Endothelial cell of umbilical vein (primary cell): ENCODE measurements at regions not wholly inside any gene's neighbourhood (a gene's known extent, or its start where the extent isn't known, plus 50 kb on each side); places are given as distances from the start of the nearest gene placed in this dataset.

Experiments used
- BruUV-seq: library from RNA; stranded (reverse); fragments of 400-500 nt; replicated peaks from 2 replicates; lab custom pipeline; 2021; lab: Mats Ljungman, UMichigan
- CTCF ChIA-PET: fragments of 300-600, 350-600 bp; sonication (Branson Sonifier 250); formaldehyde crosslinking; loops from one replicate; lab custom pipeline; 2021; ENCODE audit warnings: antibody characterized with exemption, inconsistent platforms; lab: Charles Lee
- POLR2A ChIA-PET: fragments of 300-600, 350-600 bp; sonication (Branson Sonifier 250); formaldehyde crosslinking; loops from one replicate; lab custom pipeline; 2021; ENCODE audit warnings: antibody characterized with exemption, inconsistent platforms; lab: Charles Lee
- DNase-seq: peaks from one replicate; pipeline ENCODE4 v3.0.0-alpha.2; 2011; ENCODE audit warnings: low read depth, low spot score
- FAIRE-seq: peaks from 2 replicates; lab custom pipeline; 2011; peaks lifted over from hg19 to GRCh38; lab: Jason Lieb, UNC
- H2AFZ ChIP-seq: 2 replicates; pipeline ENCODE4 v1.6.0; 2012; ENCODE audit warnings: low read depth, low read length, control low read depth, inconsistent platforms
- H3K27ac ChIP-seq: 2 replicates; pipeline ENCODE4 v1.5.1; 2011; ENCODE audit warnings: low read depth, mild to moderate bottlenecking, control low read depth, low read length, moderate library complexity; ENCODE audit not compliant: insufficient read depth
- H3K27me3 ChIP-seq, 2 experiments: 2 replicates each; pipeline versions ENCODE4 v1.6.0 to v1.6.1; 2011; ENCODE audit warnings: low read length in 2 of 2, mixed read lengths in 1 of 2; ENCODE audit not compliant: control insufficient read depth in 2 of 2, insufficient read depth in 2 of 2
- H3K36me3 ChIP-seq, 2 experiments: 2 replicates in 1 of 2; 3 replicates in 1 of 2; pipeline ENCODE4 v1.5.1; 2011; ENCODE audit warnings: low read length in 2 of 2, mild to moderate bottlenecking in 1 of 2, moderate library complexity in 1 of 2; ENCODE audit not compliant: control insufficient read depth in 2 of 2, insufficient read depth in 2 of 2; ENCODE audit errors: extremely low read depth in 1 of 2
- H3K4me1 ChIP-seq: 3 replicates; pipeline ENCODE4 v1.5.1; 2011; ENCODE audit warnings: mild to moderate bottlenecking, low read length; ENCODE audit not compliant: control insufficient read depth, insufficient read depth; ENCODE audit errors: extremely low read depth
- H3K4me2 ChIP-seq: 2 replicates; pipeline ENCODE4 v1.6.1; 2011; ENCODE audit warnings: low read length, control low read depth, mixed read lengths; ENCODE audit not compliant: insufficient read depth
- H3K4me3 ChIP-seq, 3 experiments: fragments of 200-600 bp in 1 of 3; sonication (generic), shearing (Covaris generic) in 1 of 3; replicated peaks in 1 of 3; 2 replicates each; pipeline ENCODE4 v1.5.1; 2011 to 2016; ENCODE audit warnings: control low read depth in 3 of 3, low read length in 3 of 3, mild to moderate bottlenecking in 2 of 3, inconsistent platforms in 1 of 3, low read depth in 1 of 3, moderate library complexity in 1 of 3; ENCODE audit not compliant: insufficient read depth in 1 of 3
- H3K79me2 ChIP-seq: 2 replicates; pipeline ENCODE4 v1.6.0; 2012; ENCODE audit warnings: low read length, inconsistent platforms; ENCODE audit not compliant: control insufficient read depth, insufficient read depth
- H3K9ac ChIP-seq: replicated peaks from 2 replicates; pipeline ENCODE3; 2011; ENCODE audit warnings: low read length, control low read depth; ENCODE audit not compliant: insufficient read depth; ENCODE audit errors: extremely low read depth
- H3K9me1 ChIP-seq: replicated peaks from 3 replicates; pipeline ENCODE4 v1.6.0; 2011; ENCODE audit warnings: mild to moderate bottlenecking, low read length; ENCODE audit not compliant: control insufficient read depth, insufficient read depth; ENCODE audit errors: extremely low read depth
- H3K9me3 ChIP-seq: replicated peaks from 2 replicates; pipeline ENCODE4 v1.5.1; 2012; ENCODE audit warnings: low read length, inconsistent platforms; ENCODE audit not compliant: control insufficient read depth, insufficient read depth
- H4K20me1 ChIP-seq: replicated peaks from 2 replicates; pipeline ENCODE3; 2011; ENCODE audit warnings: mild to moderate bottlenecking, low read length; ENCODE audit not compliant: control insufficient read depth, insufficient read depth; ENCODE audit errors: extremely low read depth
- EZH2 ChIP-seq: IDR thresholded peaks from 2 replicates; pipeline ENCODE4 v1.6.1; 2012; ENCODE audit warnings: borderline replicate concordance, low read depth, mild to moderate bottlenecking, moderate library complexity, low read length, inconsistent platforms; ENCODE audit not compliant: severe bottlenecking
- FOS ChIP-seq: IDR thresholded peaks from 2 replicates; pipeline ENCODE4 v1.6.1; 2011; ENCODE audit warnings: mild to moderate bottlenecking, low read length, moderate library complexity, borderline replicate concordance; ENCODE audit not compliant: insufficient read depth
- GATA2 ChIP-seq: IDR thresholded peaks from 2 replicates; pipeline ENCODE4 v1.7.0; 2011; ENCODE audit warnings: low read depth, mild to moderate bottlenecking, moderate library complexity, mixed read lengths, low read length; ENCODE audit not compliant: insufficient read length, insufficient read depth
- JUN ChIP-seq: IDR thresholded peaks from 2 replicates; pipeline ENCODE4 v1.6.1; 2011; ENCODE audit warnings: borderline replicate concordance, low read depth; ENCODE audit not compliant: insufficient read length, insufficient read depth
- MAX ChIP-seq: IDR thresholded peaks from 2 replicates; pipeline ENCODE4 v1.6.1; 2011; ENCODE audit not compliant: insufficient read depth, insufficient read length
- MYC ChIP-seq: IDR thresholded peaks from one replicate; pipeline ENCODE4 v1.6.1; 2011; ENCODE audit warnings: mild to moderate bottlenecking, low read depth, low read length
- POLR2A ChIP-seq: IDR thresholded peaks from 2 replicates; pipeline ENCODE4 v1.6.1; 2012; ENCODE audit warnings: low read depth, mild to moderate bottlenecking, control low read depth, low read length
- POLR2AphosphoS5 ChIP-seq: IDR thresholded peaks from 2 replicates; pipeline ENCODE4 v1.6.1; 2012; ENCODE audit warnings: low read depth, mild to moderate bottlenecking, control low read depth, low read length, moderate library complexity; ENCODE audit not compliant: insufficient read depth
- dilution Hi-C: fragments of 300-500 bp; cut with MboI; formaldehyde crosslinking; loops from one replicate; pipeline ENCODE4 v1.15.0; 2019; ENCODE audit warnings: low sequenced_read_pairs; ENCODE audit not compliant: extremely low pct_ligation_motif_present
- intact Hi-C: fragments of 100-400 bp; cut with micrococcal nuclease; formaldehyde crosslinking; loops from one replicate; pipeline ENCODE4 v1.10.0; 2022
- TF ChIP-seq, protein P1 (sequence below), 2 donors: IDR thresholded peaks; 1 replicate in 1 of 2; 2 replicates in 1 of 2; pipeline ENCODE4 v1.5.1; 2011; ENCODE audit warnings: low read length in 2 of 2, mild to moderate bottlenecking in 2 of 2, moderate library complexity in 2 of 2, control low read depth in 1 of 2, inconsistent platforms in 1 of 2, low read depth in 1 of 2; ENCODE audit not compliant: insufficient read depth in 1 of 2; ENCODE audit errors: extremely low read depth in 1 of 2

DNA sequence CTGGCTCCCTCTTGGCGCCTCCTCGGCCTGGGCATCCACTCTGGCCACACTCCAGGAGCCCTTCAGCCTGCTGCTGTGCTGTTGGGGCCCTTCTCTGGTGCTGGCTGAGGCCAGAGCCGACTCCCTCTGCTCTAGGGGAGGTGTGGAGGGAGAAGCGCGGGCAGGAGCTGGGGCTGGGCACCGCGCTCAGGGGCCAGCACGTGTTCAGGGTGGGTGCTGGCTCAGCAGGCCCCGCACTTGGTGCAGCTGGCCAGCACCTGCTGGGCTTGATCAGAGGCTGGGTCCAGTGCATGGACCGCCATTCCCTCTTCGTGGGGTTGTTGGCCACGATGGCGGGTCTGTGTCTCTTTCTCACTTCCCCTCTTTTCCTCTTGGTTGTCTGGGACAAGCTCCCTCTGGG lies 2381.0 kb downstream of the LRRC4C start:
- H3K4me2 ChIP-seq, result no peak overlapping the region
- BruUV-seq, result no TSS peak
- dilution Hi-C loops, result no loop called here
- H3K9ac ChIP-seq, result no peak overlapping the region
- TF ChIP-seq, protein P1, sequence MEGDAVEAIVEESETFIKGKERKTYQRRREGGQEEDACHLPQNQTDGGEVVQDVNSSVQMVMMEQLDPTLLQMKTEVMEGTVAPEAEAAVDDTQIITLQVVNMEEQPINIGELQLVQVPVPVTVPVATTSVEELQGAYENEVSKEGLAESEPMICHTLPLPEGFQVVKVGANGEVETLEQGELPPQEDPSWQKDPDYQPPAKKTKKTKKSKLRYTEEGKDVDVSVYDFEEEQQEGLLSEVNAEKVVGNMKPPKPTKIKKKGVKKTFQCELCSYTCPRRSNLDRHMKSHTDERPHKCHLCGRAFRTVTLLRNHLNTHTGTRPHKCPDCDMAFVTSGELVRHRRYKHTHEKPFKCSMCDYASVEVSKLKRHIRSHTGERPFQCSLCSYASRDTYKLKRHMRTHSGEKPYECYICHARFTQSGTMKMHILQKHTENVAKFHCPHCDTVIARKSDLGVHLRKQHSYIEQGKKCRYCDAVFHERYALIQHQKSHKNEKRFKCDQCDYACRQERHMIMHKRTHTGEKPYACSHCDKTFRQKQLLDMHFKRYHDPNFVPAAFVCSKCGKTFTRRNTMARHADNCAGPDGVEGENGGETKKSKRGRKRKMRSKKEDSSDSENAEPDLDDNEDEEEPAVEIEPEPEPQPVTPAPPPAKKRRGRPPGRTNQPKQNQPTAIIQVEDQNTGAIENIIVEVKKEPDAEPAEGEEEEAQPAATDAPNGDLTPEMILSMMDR (IDR thresholded peaks at IDR 0.05; ENCODE audit: extremely low read depth in 1 of 2, insufficient read depth in 1 of 2, low read depth in 1 of 2, low read length in 2 of 2), result no peak
- no peak for TF ChIP-seq EZH2
- no peak for TF ChIP-seq JUN
- TF ChIP-seq GATA2, result no peak
- TF ChIP-seq POLR2A, result no peak
- no peak for TF ChIP-seq MYC
- TF ChIP-seq MAX, result no peak
- no peaks in the 10 kb centered on the region for H3K79me2 ChIP-seq
- intact Hi-C loops, result no loop called here
- no peak overlapping the region for H3K27ac ChIP-seq
- no peak overlapping the region for H3K4me3 ChIP-seq
- H3K36me3 ChIP-seq, result no peaks in the 10 kb centered on the region
- POLR2A ChIA-PET, result no interaction called here
- no peak overlapping the region for H2AFZ ChIP-seq
- FAIRE-seq, result no peak
- DNase-seq, result no peak
- no peaks in the 10 kb centered on the region for H3K9me1 ChIP-seq
- no peaks in the 10 kb centered on the region for H4K20me1 ChIP-seq
- no peaks in the 10 kb centered on the region for H3K9me3 ChIP-seq
- no peaks in the 10 kb centered on the region for H3K4me1 ChIP-seq
- CTCF ChIA-PET, result no interaction called here
- no peaks in the 10 kb centered on the region for H3K27me3 ChIP-seq

DNA sequence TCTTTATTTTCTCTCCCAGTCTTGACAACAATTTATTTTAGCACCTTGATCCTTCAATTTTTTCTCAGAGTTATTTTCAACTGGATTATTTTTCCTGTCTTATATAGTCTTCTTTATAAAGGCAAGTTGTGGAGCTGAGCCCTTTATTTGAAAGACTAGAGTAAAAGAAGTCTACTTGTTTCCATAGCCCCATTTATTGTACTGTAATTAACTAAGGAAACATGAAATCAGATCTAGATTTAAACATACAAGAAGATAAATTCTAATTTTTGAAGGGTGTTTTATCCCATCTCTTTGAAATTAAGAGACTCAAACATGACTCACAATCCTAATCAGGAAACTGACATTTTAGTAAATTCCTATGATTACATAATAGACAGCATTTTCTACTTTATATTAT lies 2421.8 kb downstream of the LRRC4C start:
- Histone ChIP-seq H3K27ac (no peak overlapping the region), H3K4me1 (no peaks in the 10 kb centered on the region), H3K79me2 (no peaks in the 10 kb centered on the region), H3K4me2 (no peak overlapping the region), H3K27me3 (no peaks in the 10 kb centered on the region), H4K20me1 (no peaks in the 10 kb centered on the region), H3K4me3 (no peak overlapping the region), H3K36me3 (no peaks in the 10 kb centered on the region), H2AFZ (no peak overlapping the region), H3K9ac (no peak overlapping the region), H3K9me3 (peaks cover 2% of the 10 kb centered on the region), H3K9me1 (no peaks in the 10 kb centered on the region)
- FAIRE-seq, result no peak
- intact Hi-C loops, result no loop called here
- ChIA-PET POLR2A (no interaction called here), CTCF (no interaction called here)
- BruUV-seq, result no TSS peak
- TF ChIP-seq FOS (no peak), MAX (no peak), EZH2 (no peak), JUN (no peak), POLR2A (no peak), GATA2 (no peak), MYC (no peak), POLR2AphosphoS5 (no peak)
- TF ChIP-seq, protein P1 (IDR thresholded peaks at IDR 0.05; ENCODE audit: extremely low read depth in 1 of 2, insufficient read depth in 1 of 2, low read depth in 1 of 2, low read length in 2 of 2), result no peak
- dilution Hi-C loops, result no loop called here
- no peak for DNase-seq
